HEK293T (cell line): ENCODE measurements at regions not wholly inside any gene's neighbourhood (a gene's known extent, or its start where the extent isn't known, plus 50 kb on each side); places are given as distances from the start of the nearest gene placed in this dataset.

Experiments
- CTCF ChIA-PET: fragments of 350-600 bp; formaldehyde crosslinking; extraction: SDS; loops from one replicate; lab custom pipeline; 2021; ENCODE audit warnings: antibody characterized with exemption, inconsistent platforms; lab: Yijun Ruan, JAX
- POLR2A ChIA-PET: fragments of 350-600 bp; formaldehyde crosslinking; extraction: SDS; loops from one replicate; lab custom pipeline; 2020; ENCODE audit warnings: antibody characterized with exemption, inconsistent platforms; lab: Yijun Ruan, JAX
- DNase-seq: peaks from one replicate; pipeline ENCODE4 v3.0.0; 2012; ENCODE audit warnings: mixed read lengths; ENCODE audit errors: extremely low spot score
- ARNT ChIP-seq: fragments of 450-650 bp; IDR thresholded peaks from 2 replicates; pipeline ENCODE4 v1.6.1; 2017; ENCODE audit warnings: mild to moderate bottlenecking
- BHLHE40 ChIP-seq: fragments of 450-650 bp; IDR thresholded peaks from 2 replicates; pipeline ENCODE4 v1.6.1; 2016; ENCODE audit warnings: mild to moderate bottlenecking, moderate library complexity, borderline replicate concordance
- CTBP1 ChIP-seq: fragments of 450-650 bp; IDR thresholded peaks from 2 replicates; pipeline ENCODE4 v1.6.1; 2016; ENCODE audit warnings: borderline replicate concordance
- ELF4 ChIP-seq: fragments of 450-650 bp; IDR thresholded peaks from 2 replicates; pipeline ENCODE4 v1.6.1; 2017; ENCODE audit warnings: antibody characterized with exemption
- FOXA1 ChIP-seq: fragments of 450-650 bp; IDR thresholded peaks from 2 replicates; pipeline ENCODE4 v1.6.1; 2016; ENCODE audit warnings: mild to moderate bottlenecking
- FOXK2 ChIP-seq: fragments of 450-650 bp; IDR thresholded peaks from 2 replicates; pipeline ENCODE4 v1.6.1; 2016; ENCODE audit warnings: mild to moderate bottlenecking
- FOXM1 ChIP-seq: fragments of 450-650 bp; IDR thresholded peaks from 2 replicates; pipeline ENCODE4 v1.6.1; 2017; ENCODE audit warnings: mild to moderate bottlenecking, borderline replicate concordance
- HDGF ChIP-seq: fragments of 450-650 bp; IDR thresholded peaks from 2 replicates; pipeline ENCODE4 v1.6.1; 2017; ENCODE audit warnings: antibody characterized with exemption, borderline replicate concordance
- L3MBTL2 ChIP-seq: fragments of 450-650 bp; conservative IDR thresholded peaks from 2 replicates; pipeline ENCODE4 v1.6.1; 2016; ENCODE audit warnings: mild to moderate bottlenecking
- LEF1 ChIP-seq: fragments of 450-650 bp; IDR thresholded peaks from 2 replicates; pipeline ENCODE4 v1.6.1; 2017; ENCODE audit warnings: mild to moderate bottlenecking, borderline replicate concordance
- NFRKB ChIP-seq: fragments of 450-650 bp; IDR thresholded peaks from 2 replicates; pipeline ENCODE4 v1.6.1; 2016; ENCODE audit warnings: mild to moderate bottlenecking, moderate library complexity
- SP1 ChIP-seq: fragments of 450-650 bp; IDR thresholded peaks from 2 replicates; pipeline ENCODE4 v1.6.1; 2017
- SUZ12 ChIP-seq: fragments of 450-650 bp; IDR thresholded peaks from 2 replicates; pipeline ENCODE4 v1.6.1; 2016; ENCODE audit warnings: mild to moderate bottlenecking
- TARDBP ChIP-seq: fragments of 450-650 bp; IDR thresholded peaks from 2 replicates; pipeline ENCODE4 v1.6.1; 2016
- ZNF384 ChIP-seq: fragments of 450-650 bp; IDR thresholded peaks from 2 replicates; pipeline ENCODE4 v1.6.1; 2016
- TF ChIP-seq, protein P1 (sequence below): fragments of 450-650 bp; IDR thresholded peaks from 2 replicates; pipeline ENCODE4 v1.6.1; 2016

DNA sequence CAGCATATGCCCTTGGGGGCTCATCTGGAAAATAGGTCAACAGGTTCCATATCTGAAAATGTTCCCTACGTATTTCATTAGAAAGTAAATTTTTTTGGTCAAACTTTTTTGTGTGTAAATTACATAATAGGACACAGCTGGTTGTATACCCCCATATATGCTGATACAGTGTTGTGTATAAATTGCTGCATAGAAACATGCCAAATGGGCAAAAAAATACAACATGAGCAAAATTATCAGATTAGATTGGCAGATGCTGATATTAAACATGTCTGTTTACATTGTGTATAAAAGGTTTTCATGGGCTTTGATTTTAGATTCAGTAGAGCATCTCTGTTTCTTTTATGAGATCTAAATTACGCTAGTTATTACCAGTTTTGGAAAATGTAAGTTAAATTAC, 2223.0 kb downstream of the MAT2B start:
- no peak for DNase-seq
- ChIA-PET CTCF (no interaction called here), POLR2A (no interaction called here)
- no peak for TF ChIP-seq TARDBP
- TF ChIP-seq FOXM1, result no peak
- TF ChIP-seq, protein P1, sequence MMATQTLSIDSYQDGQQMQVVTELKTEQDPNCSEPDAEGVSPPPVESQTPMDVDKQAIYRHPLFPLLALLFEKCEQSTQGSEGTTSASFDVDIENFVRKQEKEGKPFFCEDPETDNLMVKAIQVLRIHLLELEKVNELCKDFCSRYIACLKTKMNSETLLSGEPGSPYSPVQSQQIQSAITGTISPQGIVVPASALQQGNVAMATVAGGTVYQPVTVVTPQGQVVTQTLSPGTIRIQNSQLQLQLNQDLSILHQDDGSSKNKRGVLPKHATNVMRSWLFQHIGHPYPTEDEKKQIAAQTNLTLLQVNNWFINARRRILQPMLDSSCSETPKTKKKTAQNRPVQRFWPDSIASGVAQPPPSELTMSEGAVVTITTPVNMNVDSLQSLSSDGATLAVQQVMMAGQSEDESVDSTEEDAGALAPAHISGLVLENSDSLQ, result no peak
- TF ChIP-seq SP1, result no peak
- no peak for TF ChIP-seq FOXA1
- TF ChIP-seq CTBP1, result no peak
- TF ChIP-seq HDGF, result no peak
- TF ChIP-seq FOXK2, result no peak
- no peak for TF ChIP-seq ELF4
- no peak for TF ChIP-seq ARNT
- no peak for TF ChIP-seq SUZ12

GRCh38 chr5:165735388-165735787, 2230.0 kb downstream of the MAT2B start:
- ChIA-PET POLR2A (no interaction called here), CTCF (no interaction called here)
- no peak for TF ChIP-seq ELF4
- TF ChIP-seq TARDBP, result no peak
- TF ChIP-seq SUZ12, result no peak
- TF ChIP-seq BHLHE40, result no peak
- TF ChIP-seq SP1, result no peak
- no peak for TF ChIP-seq FOXK2
- TF ChIP-seq, protein P1, result no peak
- no peak for TF ChIP-seq FOXA1
- TF ChIP-seq ARNT, result no peak
- TF ChIP-seq ZNF384, result no peak
- no peak for TF ChIP-seq CTBP1
- TF ChIP-seq HDGF, result no peak
- no peak for TF ChIP-seq L3MBTL2
- no peak for DNase-seq

- DNase-seq, result no peak
- POLR2A ChIA-PET, result no interaction called here
- CTCF ChIA-PET, result no interaction called here
- no peak for TF ChIP-seq SUZ12
- no peak for TF ChIP-seq ZNF384
- TF ChIP-seq CTBP1, result no peak
- TF ChIP-seq SP1, result no peak
These were observed 2233.8 kb downstream of the MAT2B start for GRCh38 chr5:165739079-165739741.

- ChIA-PET CTCF (no interaction called here), POLR2A (no interaction called here)
- TF ChIP-seq, protein P1, result no peak
- TF ChIP-seq HDGF (no peak), FOXK2 (no peak), ZNF384 (no peak), NFRKB (no peak), LEF1 (no peak), SUZ12 (no peak), SP1 (no peak), ELF4 (no peak), CTBP1 (no peak), BHLHE40 (no peak), TARDBP (no peak), FOXA1 (no peak), FOXM1 (no peak), ARNT (no peak), L3MBTL2 (no peak)
- no peak for DNase-seq
These were observed 2252.4 kb downstream of the MAT2B start for GRCh38 chr5:165757791-165758190.

GRCh38 chr5:165775111-165775510, 2269.7 kb downstream of the MAT2B start:
- TF ChIP-seq SUZ12 (no peak), SP1 (no peak), FOXA1 (no peak), ELF4 (no peak), ARNT (no peak), FOXM1 (no peak), L3MBTL2 (no peak), LEF1 (no peak), BHLHE40 (no peak)
- CTCF ChIA-PET, result no interaction called here
- POLR2A ChIA-PET, result no interaction called here
- no peak for DNase-seq

DNA sequence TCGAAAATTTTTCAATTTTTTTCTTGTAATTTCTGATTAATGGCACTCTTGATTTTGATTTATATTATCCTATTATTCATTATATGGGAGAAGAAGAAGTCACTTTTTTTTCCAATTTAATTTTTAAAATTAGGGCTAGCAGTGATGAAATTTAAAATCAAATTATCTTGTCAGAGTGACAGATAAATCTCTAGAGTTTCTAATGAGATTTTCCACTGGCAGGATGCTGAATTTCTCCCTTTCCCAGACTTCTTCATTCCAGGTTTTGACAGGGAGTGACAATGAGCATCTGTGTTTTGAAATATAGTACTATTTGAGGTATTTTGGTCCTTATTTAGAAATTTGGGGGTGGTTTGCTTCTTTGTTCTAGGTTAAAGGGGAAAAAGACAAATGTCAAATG, 2274.1 kb downstream of the MAT2B start:
- CTCF ChIA-PET, result no interaction called here
- no peak for DNase-seq
- POLR2A ChIA-PET, result no interaction called here
- TF ChIP-seq LEF1 (no peak), SUZ12 (no peak), FOXA1 (no peak), NFRKB (no peak), ARNT (no peak), ELF4 (no peak), BHLHE40 (no peak), FOXK2 (no peak), FOXM1 (no peak), TARDBP (no peak), L3MBTL2 (no peak), SP1 (no peak), ZNF384 (no peak)
- TF ChIP-seq, protein P1, result no peak
